ENCODE measurements at regions not wholly inside any gene's neighbourhood (a gene's known extent, or its start where the extent isn't known, plus 50 kb on each side); places are given as distances from the start of the nearest gene placed in this dataset.

GRCh38 chr2:194514281-194514680, 1142.7 kb upstream of the SLC39A10 start:
- TF ChIP-seq, protein P1, sequence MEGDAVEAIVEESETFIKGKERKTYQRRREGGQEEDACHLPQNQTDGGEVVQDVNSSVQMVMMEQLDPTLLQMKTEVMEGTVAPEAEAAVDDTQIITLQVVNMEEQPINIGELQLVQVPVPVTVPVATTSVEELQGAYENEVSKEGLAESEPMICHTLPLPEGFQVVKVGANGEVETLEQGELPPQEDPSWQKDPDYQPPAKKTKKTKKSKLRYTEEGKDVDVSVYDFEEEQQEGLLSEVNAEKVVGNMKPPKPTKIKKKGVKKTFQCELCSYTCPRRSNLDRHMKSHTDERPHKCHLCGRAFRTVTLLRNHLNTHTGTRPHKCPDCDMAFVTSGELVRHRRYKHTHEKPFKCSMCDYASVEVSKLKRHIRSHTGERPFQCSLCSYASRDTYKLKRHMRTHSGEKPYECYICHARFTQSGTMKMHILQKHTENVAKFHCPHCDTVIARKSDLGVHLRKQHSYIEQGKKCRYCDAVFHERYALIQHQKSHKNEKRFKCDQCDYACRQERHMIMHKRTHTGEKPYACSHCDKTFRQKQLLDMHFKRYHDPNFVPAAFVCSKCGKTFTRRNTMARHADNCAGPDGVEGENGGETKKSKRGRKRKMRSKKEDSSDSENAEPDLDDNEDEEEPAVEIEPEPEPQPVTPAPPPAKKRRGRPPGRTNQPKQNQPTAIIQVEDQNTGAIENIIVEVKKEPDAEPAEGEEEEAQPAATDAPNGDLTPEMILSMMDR (IDR thresholded peaks at IDR 0.05; ENCODE audit: low read length): no peak
- TF ChIP-seq EZH2 (optimal IDR thresholded peaks at IDR 0.05; ENCODE audit: low read depth, low read length) (no peak), EZH2phosphoT487 (IDR thresholded peaks at IDR 0.05; ENCODE audit: low read length) (no peak)
